Left colon (tissue), 2 donors: ENCODE measurements at regions not wholly inside any gene's neighbourhood (a gene's known extent, or its start where the extent isn't known, plus 50 kb on each side); places are given as distances from the start of the nearest gene placed in this dataset.
"Not testable (repeated sequence)": the region's sequence is repeated elsewhere in the genome, so short reads cannot be mapped to it uniquely, and the experiment has no call there.

Experiments used
- ATAC-seq: fragments of 200-7000 bp; cut with Tn5 transposase; one replicate; pipeline ENCODE4 v1.9.1; 2020; ENCODE audit warnings: mild to moderate bottlenecking, moderate library complexity
- DNase-seq, 2 donors: peaks; one replicate each; pipeline ENCODE4 v3.0.0-alpha.2; 2020
- intact Hi-C, 2 donors: fragments of 100-400 bp; cut with DNase I in 1 of 2; cut with micrococcal nuclease in 1 of 2; formaldehyde crosslinking; loops; one replicate each; pipeline versions ENCODE4 v1.11.2 to v1.14.0; 2022; cut with DNase I, micrococcal nuclease
- donor health status: DM: no; HTN: no; CAD: no.
- donor health status: DM: yes; HTN: yes; CAD: no.

DNA sequence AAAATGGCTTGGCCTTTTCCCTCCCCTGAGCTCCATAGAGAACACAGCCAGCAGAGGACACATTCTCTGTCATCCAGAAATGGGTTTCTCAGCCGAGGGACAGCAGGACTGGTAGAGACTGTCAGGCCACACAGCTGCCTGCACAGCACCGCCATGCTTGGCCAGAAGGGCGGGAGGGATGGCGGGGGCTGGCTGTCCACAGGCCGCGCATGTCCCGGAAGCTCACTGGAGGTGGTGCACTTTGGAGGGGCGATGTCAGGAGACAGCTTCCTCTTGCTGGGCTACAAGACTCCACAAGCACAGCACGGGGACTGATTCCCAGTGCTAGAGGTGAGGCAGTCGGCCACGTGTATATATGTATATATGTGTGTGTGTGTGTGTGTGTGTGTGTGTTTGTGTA is 125.3 kb downstream of the GOLGA6L4 start:
- DNase-seq, ATAC-seq, intact Hi-C loops: not testable (repeated sequence)

DNA sequence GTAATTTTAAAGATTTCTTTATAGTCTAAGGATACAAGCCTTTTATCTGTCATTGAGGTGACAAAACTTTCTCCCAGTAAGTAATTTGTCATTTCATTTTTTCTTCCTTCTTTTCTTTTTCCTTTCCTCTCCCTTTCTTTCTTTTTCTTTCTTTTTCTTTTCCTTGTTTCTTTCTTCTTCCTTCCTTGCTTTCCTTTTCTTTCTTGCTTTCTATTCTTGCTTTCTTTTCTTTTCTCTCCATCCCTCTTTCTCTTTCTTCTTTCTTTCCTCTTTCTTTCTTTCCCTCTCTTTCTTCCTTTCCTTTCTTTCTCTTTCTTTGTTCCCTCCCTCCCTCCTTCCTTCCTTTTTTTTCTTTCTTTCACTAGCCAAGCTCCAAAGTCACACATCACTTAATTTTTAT is 148.8 kb downstream of the GOLGA6L4 start:
- intact Hi-C loops, ATAC-seq, DNase-seq: not testable (repeated sequence)

DNA sequence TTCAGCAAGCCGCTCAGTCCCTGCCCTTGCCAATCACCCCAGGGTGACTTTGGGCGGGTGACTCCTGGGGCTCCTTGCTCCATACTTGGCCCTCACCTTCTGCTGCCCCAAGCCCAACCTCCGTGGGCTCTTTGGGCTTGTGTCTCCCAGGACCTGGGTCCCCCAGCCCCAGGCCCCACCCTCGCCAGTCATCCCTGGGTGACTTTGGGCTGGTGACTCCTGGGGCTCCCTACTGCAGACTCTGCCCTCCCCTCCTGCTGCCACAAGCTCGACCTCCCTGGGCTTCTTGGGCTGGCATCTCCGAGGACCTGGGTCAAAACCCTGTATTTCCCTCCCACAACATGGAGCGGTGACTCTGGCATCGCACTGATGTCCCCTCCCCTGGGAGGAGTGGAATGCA is 151.5 kb downstream of the GOLGA6L4 start:
- intact Hi-C loops: no loop called here
- DNase-seq (no peak), ATAC-seq (no peak)

DNA sequence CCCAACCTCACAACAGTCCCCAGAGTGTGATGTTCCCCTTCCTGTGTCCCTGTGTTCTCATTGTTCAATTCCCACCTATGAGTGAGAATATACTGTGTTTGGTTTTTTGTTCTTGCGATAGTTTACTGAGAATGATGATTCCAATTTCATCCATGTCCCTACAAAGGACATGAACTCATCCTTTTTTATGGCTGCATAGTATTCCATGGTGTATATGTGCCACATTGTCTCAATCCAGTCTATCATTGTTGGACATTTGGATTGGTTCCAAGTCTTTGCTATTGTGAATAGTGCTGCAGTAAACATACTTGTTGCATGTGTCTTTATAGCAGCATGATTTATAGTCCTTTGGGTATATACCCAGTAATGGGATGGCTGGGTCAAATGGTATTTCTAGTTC is 152.6 kb downstream of the GOLGA6L4 start:
- DNase-seq, ATAC-seq, intact Hi-C loops: not testable (repeated sequence)

DNA sequence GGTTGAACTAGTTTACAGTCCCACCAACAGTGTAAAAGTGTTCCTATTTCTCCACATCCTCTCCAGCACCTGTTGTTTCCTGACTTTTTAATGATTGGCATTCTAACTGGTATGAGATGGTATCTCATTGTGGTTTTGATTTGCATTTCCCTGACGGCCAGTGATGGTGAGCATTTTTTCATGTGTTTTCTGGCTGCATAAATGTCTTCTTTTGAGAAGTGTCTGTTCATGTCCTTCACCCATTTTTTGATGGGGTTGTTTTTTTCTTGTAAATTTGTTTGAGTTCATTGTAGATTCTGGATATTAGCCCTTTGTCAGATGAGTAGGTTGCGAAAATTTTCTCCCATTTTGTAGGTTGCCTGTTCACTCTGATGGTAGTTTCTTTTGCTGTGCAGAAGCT is 153.1 kb downstream of the GOLGA6L4 start:
- intact Hi-C loops, ATAC-seq, DNase-seq: not testable (repeated sequence)

DNA sequence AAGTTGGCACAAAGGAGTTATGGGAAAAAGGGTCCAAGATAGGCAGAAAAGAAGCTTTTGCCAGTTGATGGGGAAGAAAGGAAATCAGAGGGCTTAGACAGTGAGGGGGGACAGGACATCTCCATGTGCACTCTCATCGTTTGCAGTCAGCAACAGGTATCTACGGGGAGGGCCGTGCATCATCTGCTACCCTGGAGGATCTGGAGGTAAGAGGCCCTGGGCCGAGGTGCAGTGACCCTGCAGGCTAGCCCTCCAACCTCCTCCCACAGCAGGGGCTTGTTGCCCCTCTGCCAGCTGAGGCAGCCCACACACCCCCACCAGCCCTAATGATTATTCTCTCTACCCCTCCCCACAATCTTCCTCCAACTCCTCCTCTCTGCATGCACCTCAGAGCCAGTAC is 154.8 kb downstream of the GOLGA6L4 start:
- DNase-seq, ATAC-seq, intact Hi-C loops: not testable (repeated sequence)

DNA sequence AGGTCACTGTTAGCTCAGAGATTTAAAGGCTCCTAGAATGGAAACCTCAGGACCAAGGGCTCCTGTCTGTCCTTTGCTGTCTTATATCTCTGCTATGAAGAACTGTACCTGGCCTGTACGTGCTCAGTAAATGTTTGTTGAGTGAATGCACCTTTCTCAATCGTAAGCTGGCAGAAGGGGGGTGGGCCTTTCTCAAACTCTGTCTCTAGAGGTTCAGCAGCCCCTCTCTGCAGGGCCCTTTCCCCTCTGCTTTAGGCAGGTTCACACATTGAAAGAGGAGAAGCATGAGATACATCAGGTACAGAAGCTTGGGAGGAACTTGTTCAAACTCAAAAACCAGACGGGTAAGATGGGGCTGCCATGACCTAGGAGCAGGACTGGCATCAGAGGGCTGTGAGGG is 155.6 kb downstream of the GOLGA6L4 start:
- ATAC-seq: no peak
- intact Hi-C loops: no loop called here
- no peak for DNase-seq

DNA sequence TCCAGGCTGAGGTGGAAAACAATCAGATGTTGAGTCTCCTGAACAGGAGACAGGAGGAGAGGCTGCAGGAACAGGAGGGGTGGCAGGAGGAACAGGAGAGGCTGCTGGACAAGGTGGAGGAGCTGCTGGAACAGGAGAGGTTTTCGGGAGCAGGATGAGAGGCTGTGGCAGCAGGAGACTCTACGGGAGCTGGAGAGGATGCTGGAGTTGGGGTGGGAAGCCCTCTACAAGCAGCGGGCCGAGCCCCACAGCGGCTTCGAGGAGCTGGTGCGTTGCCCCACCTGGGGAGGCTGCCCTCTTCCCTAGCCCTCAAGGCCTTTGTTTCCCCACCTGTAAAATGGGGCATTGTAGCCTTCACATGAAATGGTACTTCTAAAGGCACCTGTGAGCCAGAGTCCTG is 156.4 kb downstream of the GOLGA6L4 start:
- DNase-seq, ATAC-seq, intact Hi-C loops: not testable (repeated sequence)

DNA sequence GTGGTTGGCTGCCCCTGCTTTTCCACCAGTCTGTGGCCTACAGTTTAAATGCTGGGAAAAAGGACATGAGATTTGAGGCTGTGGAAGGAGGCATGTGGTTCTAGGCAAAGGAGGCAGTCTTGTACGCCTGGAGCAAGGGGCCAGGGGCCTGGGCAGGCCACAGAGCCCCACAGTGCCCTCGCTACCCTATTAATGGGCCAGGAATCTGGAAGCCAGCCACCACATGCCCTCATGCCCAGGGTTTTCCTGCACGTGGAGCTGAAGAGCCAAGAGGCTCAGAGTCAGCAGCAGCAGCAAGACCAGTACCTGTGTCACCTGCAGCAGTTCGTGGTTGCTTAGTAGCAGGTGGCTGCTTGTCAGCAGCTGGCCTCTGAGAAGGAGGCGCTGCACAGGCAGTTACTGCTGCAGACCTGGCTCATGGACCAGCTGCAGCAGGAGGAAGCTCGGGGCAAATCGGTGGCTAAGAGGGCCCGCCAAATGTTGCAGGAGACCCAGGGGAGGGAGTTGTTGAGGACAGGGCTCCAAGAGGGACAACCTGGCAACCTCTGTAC is 157.9 kb downstream of the GOLGA6L4 start:
- peak; percentile 32 for ATAC-seq
- intact Hi-C loops, DNase-seq: not testable (repeated sequence)

DNA sequence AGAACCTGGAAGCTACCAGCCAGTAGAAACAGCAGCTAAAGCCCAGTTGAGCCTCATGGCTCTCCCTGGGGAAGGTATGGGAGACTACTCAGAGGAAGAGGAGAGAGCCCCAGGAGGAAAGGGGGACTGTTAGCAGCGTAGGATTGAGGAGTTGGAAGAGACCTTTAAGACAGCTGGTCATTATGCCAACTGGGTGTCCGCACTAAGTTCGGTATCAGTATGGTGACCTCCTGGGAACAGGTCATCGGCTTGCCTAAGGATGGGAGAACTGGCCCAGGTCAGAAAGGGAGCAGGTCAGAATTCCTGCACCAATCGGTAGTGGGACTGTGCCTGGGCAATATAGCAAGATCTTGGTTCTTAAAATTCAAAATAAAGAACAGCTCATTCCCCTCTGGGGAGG is 158.4 kb downstream of the GOLGA6L4 start:
- ATAC-seq: not testable (repeated sequence)

DNA sequence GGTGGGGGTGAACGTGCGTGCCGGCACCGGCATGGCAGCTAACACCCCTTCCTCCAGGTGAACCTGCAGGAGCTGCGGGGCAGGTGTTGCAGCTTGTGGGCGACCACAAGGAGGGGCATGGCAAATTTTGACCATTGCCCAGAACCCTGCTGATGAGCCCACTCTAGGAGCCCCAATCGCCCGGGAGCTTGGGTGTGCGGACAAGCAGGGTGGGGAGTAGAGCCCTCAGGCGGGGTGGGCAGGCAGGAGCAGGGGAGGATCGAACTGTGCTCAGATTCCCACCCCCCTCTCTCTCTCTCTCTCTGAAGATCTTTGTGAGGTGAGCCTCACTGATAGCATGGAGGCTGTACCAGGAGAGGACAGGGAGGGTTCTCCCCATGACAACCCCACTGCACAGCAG is 159.8 kb downstream of the GOLGA6L4 start:
- ATAC-seq, DNase-seq, intact Hi-C loops: not testable (repeated sequence)

More for the DNA sequence above, 158.4 kb downstream of the GOLGA6L4 start:
- DNase-seq, intact Hi-C loops: not testable (repeated sequence)

DNA sequence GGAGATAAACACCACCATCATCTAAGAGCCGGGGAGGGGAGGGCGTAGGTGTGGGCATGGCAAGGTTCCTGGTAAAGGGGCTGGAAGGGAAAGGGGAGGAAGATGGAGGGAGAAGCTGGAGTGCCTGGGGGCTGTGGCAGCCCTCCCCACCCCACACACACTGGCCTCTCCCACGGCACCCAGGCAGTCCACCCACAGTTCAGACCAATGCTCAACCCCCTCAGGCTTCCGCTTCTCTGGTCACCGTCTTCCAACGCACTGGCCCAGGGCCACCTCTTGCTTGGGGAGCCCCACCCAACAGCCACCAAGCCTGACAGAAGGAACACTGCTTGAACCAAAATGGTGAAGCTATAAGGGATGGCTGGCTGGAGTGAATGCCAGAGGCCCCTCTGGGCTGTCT is 160.3 kb downstream of the GOLGA6L4 start:
- intact Hi-C loops, DNase-seq, ATAC-seq: not testable (repeated sequence)

DNA sequence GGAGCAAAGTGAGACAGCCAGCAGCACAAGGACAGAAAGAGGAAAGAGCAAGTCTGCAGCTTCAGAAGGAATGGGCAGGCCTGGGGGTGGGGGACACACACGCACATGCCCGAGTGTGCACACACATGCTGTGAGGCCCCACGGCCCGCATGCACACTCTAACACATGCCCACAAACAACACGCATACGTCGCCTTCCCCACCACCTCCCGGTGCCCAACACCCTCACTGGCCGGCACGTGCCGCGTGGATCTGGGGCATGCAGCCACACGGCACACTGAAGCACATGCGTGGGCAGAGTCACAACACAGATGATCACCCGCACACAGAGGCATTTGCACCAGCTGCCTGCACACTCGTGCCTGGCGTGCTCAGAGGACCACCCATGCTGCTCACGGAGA is 161.5 kb downstream of the GOLGA6L4 start:
- DNase-seq, intact Hi-C loops, ATAC-seq: not testable (repeated sequence)

DNA sequence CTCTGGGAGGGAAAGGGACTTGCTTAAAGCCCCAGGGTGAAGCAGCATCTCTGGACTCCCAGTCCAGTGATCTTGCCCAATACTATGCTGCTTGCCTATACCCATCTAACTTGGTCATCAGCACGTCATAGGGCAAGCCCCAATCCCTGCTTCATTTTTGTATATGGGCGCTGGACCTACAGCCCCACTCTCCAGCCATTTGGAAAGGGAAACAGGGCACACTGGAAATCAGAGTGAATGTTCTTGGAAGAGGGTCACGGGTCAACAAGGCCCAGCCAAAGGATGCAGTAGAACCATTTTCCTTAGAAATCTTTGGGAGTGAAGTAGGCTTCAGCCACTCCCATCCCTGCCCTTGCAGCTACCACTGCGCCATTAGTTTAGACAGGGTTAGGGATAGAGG is 162.5 kb downstream of the GOLGA6L4 start:
- not testable (repeated sequence) for ATAC-seq

DNA sequence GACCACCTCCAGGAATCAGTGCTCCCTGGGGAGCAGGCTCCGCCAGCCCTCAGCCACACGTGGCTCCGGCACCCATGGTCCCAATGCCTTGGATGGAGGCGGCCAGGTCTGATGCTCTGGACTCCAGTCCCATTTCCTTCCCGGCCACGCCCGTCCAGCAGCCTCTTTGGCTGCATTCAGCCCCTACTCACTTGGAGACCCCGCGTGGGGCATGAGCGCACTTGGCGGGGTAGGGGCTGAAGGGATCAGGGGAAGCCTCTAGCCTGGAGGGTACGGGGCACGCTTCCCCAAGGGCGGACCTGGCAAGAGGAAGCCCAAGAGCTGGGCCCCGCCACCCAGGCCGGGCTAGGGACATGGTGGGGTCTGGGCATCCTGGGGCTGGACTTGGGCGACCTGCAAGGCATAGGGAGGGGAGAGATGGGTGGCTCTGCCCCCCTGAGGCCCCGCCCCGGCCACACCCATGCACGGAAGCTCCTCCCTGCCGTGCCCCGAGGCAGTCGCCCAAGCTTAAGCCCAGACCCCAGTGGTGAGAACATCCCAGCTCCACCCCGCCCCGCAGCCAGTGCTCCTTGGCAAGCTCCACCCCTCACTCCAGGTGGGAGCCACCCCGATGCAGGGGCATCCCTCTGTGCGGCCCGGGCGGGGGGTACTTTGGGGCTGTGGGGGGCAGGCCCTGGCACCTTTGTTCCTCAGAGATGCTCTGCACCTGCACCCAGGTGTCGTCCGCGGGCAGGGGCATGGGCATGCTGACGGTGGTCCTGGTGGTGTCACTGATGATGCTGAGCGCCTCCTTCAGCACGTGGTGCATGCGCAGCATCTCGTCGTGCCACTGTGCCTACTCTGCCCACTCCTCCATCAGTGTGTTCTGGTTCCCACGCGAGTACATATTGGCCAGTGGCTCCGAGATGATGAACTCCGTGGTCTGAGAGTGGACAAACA is 163.5 kb downstream of the GOLGA6L4 start:
- intact Hi-C loops: no loop called here
- DNase-seq (no peak), ATAC-seq (no peak)

More for the DNA sequence above, 162.5 kb downstream of the GOLGA6L4 start:
- DNase-seq, intact Hi-C loops: not testable (repeated sequence)

DNA sequence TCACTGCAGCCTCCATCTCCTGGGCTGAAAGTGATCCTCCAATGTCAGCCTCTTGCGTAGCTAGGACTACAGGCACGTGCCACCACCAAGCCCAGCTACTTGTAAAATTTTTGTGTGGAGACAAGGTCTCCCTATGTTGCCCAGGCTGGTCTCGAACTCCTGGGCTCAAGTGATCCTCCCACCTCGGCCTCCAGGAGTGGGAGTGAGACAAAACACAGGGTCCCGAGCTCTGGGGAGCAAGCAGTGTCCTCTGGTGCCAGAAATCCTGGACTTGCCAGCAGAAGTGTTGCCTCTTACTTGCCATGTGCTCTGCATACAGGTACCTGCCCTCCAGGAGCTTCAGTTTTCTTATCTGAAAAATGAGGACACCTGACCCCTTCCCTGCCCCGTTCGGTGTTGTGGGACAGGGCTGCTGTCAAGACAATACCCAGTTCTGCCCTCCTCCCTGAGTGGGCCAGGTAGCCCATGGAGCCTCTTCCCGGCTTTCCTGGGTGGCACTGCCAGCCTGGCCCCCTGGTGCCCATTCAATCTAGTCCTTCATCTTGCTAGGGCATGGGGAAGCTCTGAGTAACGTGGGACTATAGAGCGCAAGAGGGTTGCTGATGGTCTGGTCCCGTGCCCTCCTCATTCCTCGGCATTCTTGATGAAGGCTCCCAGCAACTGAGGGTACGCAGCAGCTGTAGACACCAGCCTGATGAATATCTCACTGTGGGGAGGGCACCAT is 164.6 kb downstream of the GOLGA6L4 start:
- intact Hi-C loops: no loop called here
- no peak for ATAC-seq
- no peak for DNase-seq

DNA sequence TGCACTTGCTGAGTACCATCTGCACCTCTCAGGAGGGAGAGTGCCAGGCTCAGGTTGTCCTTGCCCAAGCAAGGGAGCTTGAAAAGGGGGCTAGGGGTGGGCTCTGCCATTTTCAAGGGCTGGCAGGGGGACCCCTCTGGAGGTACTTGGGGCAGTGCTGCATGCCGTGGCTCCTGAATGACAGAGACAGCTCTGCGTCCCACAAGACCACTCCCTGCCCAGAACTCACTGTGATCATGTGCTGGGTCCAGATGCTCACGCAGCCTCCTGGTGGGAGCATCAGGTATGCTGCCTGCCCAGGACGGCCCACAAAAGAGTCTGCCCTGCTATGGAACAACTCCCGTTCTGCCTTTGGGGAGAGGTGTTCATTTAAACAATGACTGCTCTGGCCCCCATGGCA is 165.2 kb downstream of the GOLGA6L4 start:
- ATAC-seq (no peak), DNase-seq (no peak)
- intact Hi-C loops: no loop called here

DNA sequence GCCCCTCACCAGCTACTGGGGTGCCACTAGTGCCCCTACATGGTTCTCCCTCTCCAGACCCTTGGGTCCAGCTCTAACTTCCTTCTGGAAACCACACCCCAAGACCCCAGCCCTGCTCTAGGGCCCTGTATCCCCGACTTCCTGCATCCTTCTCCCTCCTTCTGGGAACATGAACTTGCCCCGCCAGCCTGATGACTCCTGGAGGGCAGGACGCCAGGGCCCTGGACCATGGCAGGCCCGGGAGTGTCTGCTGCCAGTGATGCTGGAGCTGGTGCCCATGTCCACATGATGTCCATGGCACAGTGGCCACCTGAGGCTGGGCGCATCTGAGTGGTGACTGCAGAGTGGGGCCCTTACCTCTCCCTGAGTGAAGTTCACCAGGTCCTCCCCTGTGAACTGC is 165.9 kb downstream of the GOLGA6L4 start:
- DNase-seq, ATAC-seq: not testable (repeated sequence)

More for the DNA sequence above, 165.9 kb downstream of the GOLGA6L4 start:
- intact Hi-C loops: not testable (repeated sequence)
